ENCODE measurements at regions not wholly inside any gene's neighbourhood (a gene's known extent, or its start where the extent isn't known, plus 50 kb on each side); places are given as distances from the start of the nearest gene placed in this dataset.

GRCh38 chrX:11881485-11882170, 123.6 kb downstream of the MSL3 start:
- intact Hi-C loops (cut with DNase I; ENCODE audit: low total_unique reads) = no loop called here
- TF ChIP-seq CTCF (IDR thresholded peaks at IDR 0.05) = no peak
- Histone ChIP-seq H3K27me3 (no peaks in the 10 kb centered on the region), H3K4me3 (no peak overlapping the region), H3K4me1 (no peaks in the 10 kb centered on the region), H3K36me3 (no peaks in the 10 kb centered on the region), H3K27ac (no peak overlapping the region), H3K9me3 (no peaks in the 10 kb centered on the region)
- DNase-seq = no peak

GRCh38 chrX:11886745-11887144, 128.7 kb downstream of the MSL3 start:
- H3K27ac ChIP-seq = no peak overlapping the region
- H3K4me1 ChIP-seq = no peaks in the 10 kb centered on the region
- H3K27me3 ChIP-seq = no peaks in the 10 kb centered on the region
- intact Hi-C loops (cut with DNase I; ENCODE audit: low total_unique reads) = no loop called here
- DNase-seq = no peak
- H3K4me3 ChIP-seq = no peak overlapping the region
- peaks cover 0 to 3% (median 0%) of the 10 kb centered on the region in 3 donors for H3K9me3 ChIP-seq
- TF ChIP-seq CTCF (IDR thresholded peaks at IDR 0.05) = no peak
- no peaks in the 10 kb centered on the region for H3K36me3 ChIP-seq

- H3K27me3 ChIP-seq = no peaks in the 10 kb centered on the region
- no peak overlapping the region for H3K27ac ChIP-seq
- H3K4me1 ChIP-seq = no peaks in the 10 kb centered on the region
- no peak overlapping the region for H3K4me3 ChIP-seq
- intact Hi-C loops (cut with DNase I; ENCODE audit: low total_unique reads) = no loop called here
- no peak for DNase-seq
- no peaks in the 10 kb centered on the region for H3K36me3 ChIP-seq
- peaks cover 0 to 3% (median 0%) of the 10 kb centered on the region in 3 donors for H3K9me3 ChIP-seq
- no peak for TF ChIP-seq CTCF (IDR thresholded peaks at IDR 0.05)
These were observed 129.1 kb downstream of the MSL3 start for GRCh38 chrX:11887175-11887574.

GRCh38 chrX:11888421-11888820, 130.4 kb downstream of the MSL3 start:
- Histone ChIP-seq H3K4me3 (no peak overlapping the region), H3K27ac (no peak overlapping the region), H3K36me3 (no peaks in the 10 kb centered on the region), H3K27me3 (no peaks in the 10 kb centered on the region), H3K9me3 (peaks cover 0 to 3% (median 0%) of the 10 kb centered on the region in 3 donors), H3K4me1 (no peaks in the 10 kb centered on the region)
- no peak for DNase-seq
- no peak for TF ChIP-seq CTCF (IDR thresholded peaks at IDR 0.05)
- intact Hi-C loops (cut with DNase I; ENCODE audit: low total_unique reads) = no loop called here

GRCh38 chrX:11889791-11890190, 131.8 kb downstream of the MSL3 start:
- Histone ChIP-seq H3K27me3 (no peaks in the 10 kb centered on the region), H3K9me3 (peaks cover 0 to 3% (median 0%) of the 10 kb centered on the region in 3 donors), H3K27ac (no peak overlapping the region), H3K4me3 (no peak overlapping the region), H3K4me1 (no peaks in the 10 kb centered on the region), H3K36me3 (no peaks in the 10 kb centered on the region)
- TF ChIP-seq CTCF (IDR thresholded peaks at IDR 0.05) = no peak
- intact Hi-C loops (cut with DNase I; ENCODE audit: low total_unique reads) = no loop called here
- DNase-seq = no peak
